Erythroblast (primary cell): ENCODE measurements at regions not wholly inside any gene's neighbourhood (a gene's known extent, or its start where the extent isn't known, plus 50 kb on each side); places are given as distances from the start of the nearest gene placed in this dataset.

Source experiments
- DNase-seq, 2 experiments: peaks; one replicate each; lab custom pipeline; 2025; lab: John Stamatoyannopoulos, UW
- GATA1 ChIP-seq: IDR thresholded peaks from 2 replicates; pipeline ENCODE4 v1.6.1; 2011; ENCODE audit warnings: low read depth, mild to moderate bottlenecking, control low read depth, low read length, moderate library complexity
- POLR2A ChIP-seq: IDR thresholded peaks from 2 replicates; pipeline ENCODE4 v1.6.1; 2011; ENCODE audit warnings: mild to moderate bottlenecking, low read length

- no peak for DNase-seq
- no peak for TF ChIP-seq GATA1
- TF ChIP-seq POLR2A, result no peak
These were observed 78.1 kb downstream of the C5orf15 start for GRCh38 chr5:133890314-133890713.

GRCh38 chr5:133889271-133889905 lies 79.0 kb downstream of the C5orf15 start:
- TF ChIP-seq POLR2A (no peak), GATA1 (no peak)
- no peak for DNase-seq

- DNase-seq, result no peak
- TF ChIP-seq POLR2A (no peak), GATA1 (no peak)
These were observed 79.8 kb downstream of the C5orf15 start for GRCh38 chr5:133888625-133888991.

- DNase-seq, result no peak
- TF ChIP-seq POLR2A, result no peak
- no peak for TF ChIP-seq GATA1
These were observed 82.9 kb downstream of the C5orf15 start for GRCh38 chr5:133885566-133885965.

- TF ChIP-seq POLR2A, result no peak
- TF ChIP-seq GATA1, result no peak
- no peak for DNase-seq
These were observed 83.7 kb downstream of the C5orf15 start for GRCh38 chr5:133884569-133885311.

GRCh38 chr5:133883916-133884315 lies 84.5 kb downstream of the C5orf15 start:
- no peak for DNase-seq
- TF ChIP-seq POLR2A, result no peak
- no peak for TF ChIP-seq GATA1

GRCh38 chr5:133882846-133883245 lies 85.6 kb downstream of the C5orf15 start:
- DNase-seq, result no peak
- no peak for TF ChIP-seq POLR2A
- no peak for TF ChIP-seq GATA1

- TF ChIP-seq POLR2A (no peak), GATA1 (no peak)
- no peak for DNase-seq
These were observed 86.1 kb downstream of the C5orf15 start for GRCh38 chr5:133882389-133882695.

GRCh38 chr5:133881576-133882388 lies 86.6 kb downstream of the C5orf15 start:
- no peak for DNase-seq
- TF ChIP-seq POLR2A, result no peak
- TF ChIP-seq GATA1, result no peak

- TF ChIP-seq GATA1 (no peak), POLR2A (no peak)
- DNase-seq, result no peak
These were observed 90.2 kb downstream of the C5orf15 start for GRCh38 chr5:133878236-133878555.

- no peak for DNase-seq
- no peak for TF ChIP-seq GATA1
- no peak for TF ChIP-seq POLR2A
These were observed 90.8 kb downstream of the C5orf15 start for GRCh38 chr5:133877351-133878235.

- no peak for DNase-seq
- no peak for TF ChIP-seq GATA1
- TF ChIP-seq POLR2A, result no peak
These were observed 92.2 kb downstream of the C5orf15 start for GRCh38 chr5:133876266-133876665.

- TF ChIP-seq POLR2A (no peak), GATA1 (no peak)
- DNase-seq, result no peak
These were observed 93.2 kb downstream of the C5orf15 start for GRCh38 chr5:133875179-133875578.
